Inferior parietal cortex (tissue), 1 donor: ENCODE measurements at regions not wholly inside any gene's neighbourhood (a gene's known extent, or its start where the extent isn't known, plus 50 kb on each side); places are given as distances from the start of the nearest gene placed in this dataset.
A peak's percentile ranks its signal among the peaks of the same experiment; 100 is the strongest.

ENCODE experiments used
- DNase-seq: peaks from one replicate; pipeline ENCODE4 v3.0.0-alpha.2; 2016; ENCODE audit errors: extremely low spot score

DNA sequence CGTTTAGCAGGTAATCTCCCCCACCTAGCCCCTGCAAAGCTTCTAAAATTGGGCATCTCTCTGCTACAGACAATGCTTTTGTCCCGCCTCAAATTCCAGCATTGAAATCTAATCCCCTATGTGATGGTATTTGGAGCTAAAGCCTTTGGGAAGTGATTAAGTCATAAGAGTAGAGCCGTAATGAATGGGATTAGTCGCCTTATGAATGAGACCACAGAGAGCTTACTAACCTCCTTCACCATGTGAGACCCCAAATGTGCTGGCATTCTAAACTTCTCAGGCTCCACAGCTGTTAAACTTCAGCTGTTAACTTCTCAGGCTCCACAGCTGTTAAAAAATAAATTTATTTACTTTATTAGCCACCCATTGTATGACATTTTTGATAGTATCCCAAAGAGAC is 374.2 kb upstream of the BCHE start:
- no peak for DNase-seq

DNA sequence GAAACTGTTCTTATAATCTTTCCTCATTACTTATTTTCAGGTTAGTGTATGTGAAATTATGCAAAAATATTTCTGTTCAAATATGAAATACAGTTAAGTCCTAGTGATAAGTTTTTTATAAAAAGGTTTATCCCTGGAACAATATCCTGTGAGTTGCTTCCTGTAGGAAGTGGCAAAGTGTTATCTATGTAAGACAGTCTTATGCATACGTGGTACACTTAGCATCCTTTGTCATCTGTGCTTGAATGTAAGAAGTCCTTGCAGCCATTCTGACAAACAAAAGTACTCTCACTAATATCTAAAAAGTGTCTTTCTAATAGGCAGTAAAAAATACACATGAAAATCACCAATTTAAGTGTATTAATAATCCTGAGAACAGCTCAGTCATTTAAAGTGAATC is 372.5 kb upstream of the BCHE start:
- DNase-seq, result no peak

- no peak for DNase-seq
Measured at GRCh38 chr3:166205158-166205557, 367.9 kb upstream of the BCHE start.

GRCh38 chr3:166201476-166201875 is 364.3 kb upstream of the BCHE start:
- DNase-seq, result no peak

- DNase-seq, result no peak
Measured at GRCh38 chr3:166199491-166199890, 362.3 kb upstream of the BCHE start.

DNA sequence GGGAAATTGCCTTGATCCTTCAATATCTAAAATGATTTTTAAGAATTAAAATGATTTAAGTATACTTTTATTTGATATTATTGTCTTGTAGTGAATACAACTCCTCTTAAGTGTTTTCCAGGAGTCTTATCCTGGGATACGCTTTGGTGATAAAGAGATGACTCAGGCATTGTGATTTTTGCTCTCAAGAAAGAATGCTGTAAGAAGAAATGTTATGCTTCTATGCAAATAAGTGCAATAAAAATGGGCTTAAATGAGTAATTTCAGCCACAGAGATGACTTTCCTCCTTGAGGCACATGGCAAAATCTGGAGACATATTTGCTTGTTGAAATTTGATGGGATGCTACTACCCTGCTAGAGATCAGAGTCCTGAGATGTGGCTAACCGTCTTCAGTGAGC is 358.6 kb upstream of the BCHE start:
- DNase-seq, result no peak

GRCh38 chr3:166191411-166191810 is 354.2 kb upstream of the BCHE start:
- DNase-seq, result no peak

- no peak for DNase-seq
Measured at GRCh38 chr3:166190360-166190759, 353.1 kb upstream of the BCHE start.

- DNase-seq, result no peak
Measured at GRCh38 chr3:166187237-166187636, 350.0 kb upstream of the BCHE start.

- no peak for DNase-seq
Measured at GRCh38 chr3:166186003-166186402, 348.8 kb upstream of the BCHE start.

DNA sequence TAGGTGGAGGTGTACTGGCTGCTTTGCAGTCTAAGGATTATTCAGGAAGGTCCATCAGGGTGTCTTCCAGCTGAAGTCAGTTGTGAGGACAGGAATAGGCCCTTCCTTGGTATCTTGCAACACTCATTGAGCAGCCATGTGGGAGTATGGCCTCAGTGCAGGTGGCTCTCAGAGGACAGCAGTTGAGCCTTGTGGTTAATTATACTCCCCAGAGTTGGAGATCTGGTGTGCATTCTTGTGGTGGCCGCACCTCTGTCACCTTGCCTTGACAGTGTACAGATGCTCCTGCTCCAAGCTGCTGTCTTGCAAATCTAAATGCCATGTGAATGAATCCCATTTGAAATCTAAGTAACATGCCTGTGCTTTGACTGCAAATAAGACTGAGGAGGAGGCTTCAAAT is 339.9 kb upstream of the BCHE start:
- DNase-seq, result no peak

- no peak for DNase-seq
Measured at GRCh38 chr3:166171695-166172094, 334.5 kb upstream of the BCHE start.

DNA sequence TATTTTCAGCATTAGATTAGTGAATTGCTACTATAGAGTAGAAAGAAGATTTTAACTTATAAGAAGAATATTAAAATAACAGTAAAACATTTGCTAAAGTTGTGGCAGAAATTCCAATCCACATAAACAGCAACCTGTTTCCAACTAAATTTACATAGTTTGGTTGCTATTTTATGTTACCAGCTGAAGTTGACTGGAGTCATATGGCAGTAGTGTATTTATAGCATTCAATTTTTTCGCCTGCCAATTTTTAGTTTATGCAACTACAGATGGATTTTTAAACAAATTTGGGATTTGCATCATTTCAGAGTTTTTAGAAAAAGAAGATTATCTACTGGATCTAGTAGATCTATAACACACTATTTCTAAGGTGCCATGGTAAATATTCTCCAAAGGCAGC is 332.5 kb upstream of the BCHE start:
- peak; percentile 25 for DNase-seq

DNA sequence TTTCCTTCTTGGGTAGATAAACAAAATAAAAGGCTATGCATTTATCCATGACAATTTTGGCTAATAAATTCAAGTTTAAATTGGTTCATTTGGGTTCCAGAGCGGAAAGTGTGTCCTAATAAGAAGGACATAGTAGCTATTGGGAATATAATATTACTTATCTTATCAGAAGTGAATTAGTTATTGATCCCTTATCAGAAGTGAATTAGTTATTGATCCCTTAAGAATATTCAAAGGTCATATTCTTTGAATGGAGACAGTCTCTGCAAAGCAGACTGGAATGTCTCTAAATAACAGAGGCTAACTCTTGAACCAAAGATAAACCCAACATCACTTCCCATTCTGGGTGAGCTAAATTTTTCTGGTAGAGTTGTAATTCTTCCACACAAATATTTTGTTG is 290.7 kb upstream of the BCHE start:
- DNase-seq, result no peak

DNA sequence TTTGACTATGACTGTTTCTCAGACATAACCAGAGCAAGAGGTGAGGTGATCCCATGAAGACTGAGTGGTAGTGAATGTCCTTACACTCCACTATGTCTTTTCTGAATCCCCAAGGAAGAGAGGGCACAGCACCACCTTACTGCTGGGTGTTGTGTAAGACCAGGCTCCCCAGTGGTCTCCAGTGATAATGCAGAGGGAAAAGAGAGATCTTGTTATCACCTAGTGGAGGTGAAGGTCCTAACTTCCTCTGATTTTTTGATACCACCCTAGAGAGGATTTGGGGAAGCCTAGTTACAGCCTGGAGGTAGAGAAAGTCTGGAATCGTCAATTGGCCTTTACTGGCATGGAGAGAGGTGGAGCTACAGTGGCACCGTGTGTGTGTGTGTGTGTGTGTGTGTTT is 288.0 kb upstream of the BCHE start:
- DNase-seq, result no peak

- DNase-seq, result no peak
Measured at GRCh38 chr3:166123576-166123975, 286.4 kb upstream of the BCHE start.

GRCh38 chr3:166123088-166123487 is 285.9 kb upstream of the BCHE start:
- DNase-seq, result peak; percentile 10

GRCh38 chr3:166118049-166118448 is 280.8 kb upstream of the BCHE start:
- DNase-seq, result no peak

DNA sequence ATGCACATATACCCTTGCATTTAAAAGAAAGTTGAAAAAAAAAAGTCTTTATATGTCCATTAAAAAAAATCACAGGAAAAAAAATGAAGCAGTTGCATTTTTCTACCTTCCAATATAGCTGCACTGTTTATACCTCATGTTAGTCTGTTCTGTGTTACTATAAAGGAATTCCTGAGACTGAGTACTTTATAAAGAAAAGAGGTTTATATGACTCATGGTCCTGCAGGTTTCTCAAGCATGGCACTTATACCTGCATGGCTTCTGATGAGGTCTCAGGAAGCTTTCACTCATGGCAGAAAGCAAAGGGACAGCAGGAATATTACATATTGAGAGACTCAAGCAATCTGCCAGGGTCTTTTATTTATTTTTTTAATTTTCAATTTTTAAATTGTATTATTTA is 277.2 kb upstream of the BCHE start:
- DNase-seq, result no peak

DNA sequence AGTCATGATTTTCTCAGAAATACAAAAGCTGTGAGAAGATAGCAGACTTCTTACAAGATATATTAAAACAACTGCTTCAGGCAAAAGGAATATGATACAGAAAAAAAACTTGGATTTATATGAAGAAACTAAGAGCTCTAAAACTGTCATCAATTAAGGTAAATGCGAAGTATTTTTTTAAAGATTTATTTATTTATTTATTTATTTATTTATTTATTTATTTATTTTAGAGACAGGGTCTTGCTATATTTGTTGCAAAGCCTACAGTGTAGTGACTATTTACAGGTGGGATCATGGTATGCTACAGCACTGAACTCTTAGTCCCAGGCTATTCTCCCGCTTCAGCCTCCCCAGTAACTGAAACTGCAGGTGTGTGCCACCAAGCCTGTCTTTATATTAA is 274.3 kb upstream of the BCHE start:
- DNase-seq, result no peak

DNA sequence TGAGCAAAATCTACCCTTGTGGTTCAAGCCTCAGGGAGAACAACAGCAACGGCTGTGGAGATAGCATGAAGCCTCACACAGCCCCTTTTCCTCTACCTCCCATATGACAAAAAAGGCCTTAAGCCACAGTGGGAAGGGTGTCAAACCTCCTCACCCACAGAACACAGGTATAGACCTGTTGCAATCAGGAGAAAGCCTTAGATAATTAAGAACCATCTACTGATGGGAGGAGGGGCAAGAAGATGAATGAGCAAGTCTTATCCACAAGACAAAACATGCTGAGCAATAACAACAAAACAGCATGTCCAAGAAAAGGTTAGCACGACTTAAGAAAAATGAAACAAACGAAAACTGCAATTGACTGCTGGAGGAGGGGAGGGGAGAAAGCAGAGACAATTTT is 272.9 kb upstream of the BCHE start:
- DNase-seq, result no peak

DNA sequence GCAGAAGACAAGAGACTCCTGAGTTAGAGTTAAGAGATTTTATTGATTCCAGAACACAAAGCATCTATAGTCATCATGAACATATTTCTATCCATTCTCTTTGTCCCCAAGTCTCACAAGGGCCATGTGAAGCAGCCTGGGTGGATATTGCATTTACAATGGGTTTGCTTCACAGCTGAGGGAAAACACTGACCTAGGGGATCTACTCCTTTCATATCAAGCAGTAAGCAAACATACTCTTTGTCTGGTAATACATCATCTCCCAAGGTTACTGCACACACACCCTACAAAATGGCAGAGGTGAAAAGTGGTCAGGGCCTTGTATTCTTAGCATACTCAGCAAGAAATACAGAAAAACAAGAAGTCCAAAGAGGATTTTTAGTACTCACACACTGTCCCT is 267.7 kb upstream of the BCHE start:
- DNase-seq, result no peak

DNA sequence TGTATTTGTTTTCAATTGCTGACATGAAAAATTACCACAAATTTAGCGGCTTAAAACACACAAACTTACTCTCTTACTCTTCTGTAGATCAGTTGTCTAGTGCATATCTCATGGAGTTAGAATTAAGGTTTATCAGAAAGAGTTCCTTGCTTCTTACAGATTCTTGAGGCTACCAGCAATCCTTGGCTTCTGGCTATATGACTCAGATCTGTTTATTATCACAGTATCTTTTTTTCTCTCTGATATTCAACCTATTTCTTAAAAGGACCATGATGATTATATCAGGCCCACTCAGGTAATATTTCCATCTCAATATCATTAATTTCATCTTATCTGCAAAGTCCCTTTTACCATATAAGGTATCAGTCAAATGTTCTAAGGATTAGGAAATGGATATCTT is 263.5 kb upstream of the BCHE start:
- DNase-seq, result no peak

DNA sequence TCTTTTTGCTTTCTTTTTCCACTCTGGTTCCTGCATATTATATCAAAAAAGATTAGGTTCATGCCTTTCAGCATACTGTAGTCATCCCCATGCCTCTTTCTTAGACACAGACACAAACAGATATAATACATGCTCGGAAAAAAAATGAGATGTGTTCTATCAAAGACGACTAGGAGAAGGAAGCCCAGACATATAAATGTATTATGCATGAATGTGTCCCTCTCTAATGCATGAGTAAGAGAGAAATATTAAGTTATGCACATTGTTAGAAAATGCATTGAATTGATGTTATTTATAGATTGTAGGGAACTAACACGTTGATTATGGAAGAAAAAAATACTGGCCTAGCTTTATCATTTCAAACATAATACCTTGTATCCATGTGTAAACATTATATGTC is 252.4 kb upstream of the BCHE start:
- no peak for DNase-seq
